Activated CD8-positive, alpha-beta memory T cell treated with anti-CD3 and anti-CD28 coated beads, Interleukin-2, amount 50 U/mL, for 1 hour (primary cell): ENCODE measurements at regions not wholly inside any gene's neighbourhood (a gene's known extent, or its start where the extent isn't known, plus 50 kb on each side); places are given as distances from the start of the nearest gene placed in this dataset.

Experiments
- DNase-seq: peaks from one replicate; pipeline ENCODE4 v3.0.0-alpha.2; 2020; ENCODE audit errors: extremely low read depth

- DNase-seq, result no peak
These were observed 317.6 kb upstream of the CNKSR2 start for GRCh38 chrX:21056622-21057021.

GRCh38 chrX:21047034-21047455, 327.2 kb upstream of the CNKSR2 start:
- DNase-seq, result no peak

DNA sequence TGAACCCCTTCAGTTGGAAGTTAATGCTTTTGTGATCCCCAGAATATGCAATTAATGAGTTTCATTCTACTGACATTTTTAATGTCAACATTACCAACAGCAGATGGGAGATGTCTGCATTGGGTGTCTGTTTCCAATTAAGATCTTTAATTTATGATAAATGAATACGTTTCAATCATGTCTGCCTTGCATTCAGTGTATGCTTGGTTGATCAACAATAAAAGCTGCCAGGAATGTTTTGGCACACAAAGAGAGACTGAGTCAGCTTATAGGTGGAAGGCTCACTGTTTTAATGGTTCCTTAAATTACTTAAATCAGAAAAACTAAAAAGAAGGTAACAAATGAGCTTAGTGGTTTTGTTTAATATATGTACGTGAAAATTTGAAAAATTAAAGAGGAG, 359.9 kb upstream of the CNKSR2 start:
- no peak for DNase-seq

DNA sequence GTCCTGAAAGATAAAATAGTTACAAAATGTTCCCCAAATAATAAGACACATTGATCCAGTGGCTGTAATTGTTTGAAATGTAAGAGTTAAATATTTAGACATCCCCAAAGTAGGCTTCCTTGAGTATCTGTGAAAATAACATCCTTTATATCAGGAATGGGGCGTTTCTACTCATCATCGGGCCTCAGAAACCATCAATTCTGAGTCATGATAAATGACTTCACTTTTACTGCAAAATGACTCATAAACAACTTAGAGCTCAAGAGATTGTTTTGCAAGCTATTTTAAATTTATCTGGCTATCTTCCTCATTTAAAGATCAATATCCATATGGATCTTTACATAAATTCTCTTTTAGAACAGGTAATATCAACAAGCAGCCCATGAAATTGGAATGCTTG, 369.4 kb upstream of the CNKSR2 start:
- DNase-seq, result no peak

DNA sequence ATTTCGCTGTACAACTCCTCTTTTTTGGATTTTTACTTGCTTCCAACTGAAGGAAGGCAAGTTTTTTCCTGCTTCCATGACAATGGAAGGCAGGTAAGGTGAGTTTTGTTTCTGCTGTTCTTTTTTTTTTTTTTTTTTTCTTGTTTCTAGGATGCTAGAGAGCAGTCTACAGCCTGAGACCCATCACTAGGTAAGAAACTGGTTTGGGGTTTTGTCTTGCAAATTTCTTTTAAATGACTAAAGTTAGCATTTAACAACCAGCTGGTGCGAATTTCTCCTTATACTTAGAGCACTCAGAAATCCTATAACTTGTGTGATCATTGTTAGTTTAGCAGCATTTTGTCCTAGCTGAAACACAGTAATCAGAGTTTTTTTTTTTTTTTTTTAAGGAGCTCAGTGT, 378.4 kb upstream of the CNKSR2 start:
- no peak for DNase-seq

DNA sequence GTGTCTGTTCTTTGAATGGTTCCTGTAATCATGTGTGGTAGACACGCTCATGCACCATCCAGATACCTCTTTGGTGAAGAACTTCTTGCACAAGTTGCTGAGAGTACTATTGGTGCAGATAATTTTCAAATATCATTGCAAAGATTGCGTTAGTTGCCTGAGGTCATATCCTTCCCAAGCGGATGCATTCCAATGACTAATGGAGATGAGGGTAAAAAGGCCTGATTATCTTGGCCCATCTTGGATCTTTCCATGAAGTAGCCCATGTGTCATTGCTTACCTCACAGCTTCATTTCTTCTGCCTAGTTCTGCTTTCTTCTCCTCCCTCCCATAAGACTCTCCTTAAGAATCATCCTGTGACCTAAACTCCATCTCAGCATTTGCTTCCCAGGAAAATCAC, 384.9 kb upstream of the CNKSR2 start:
- no peak for DNase-seq

GRCh38 chrX:20988804-20989203, 385.4 kb upstream of the CNKSR2 start:
- DNase-seq, result no peak

DNA sequence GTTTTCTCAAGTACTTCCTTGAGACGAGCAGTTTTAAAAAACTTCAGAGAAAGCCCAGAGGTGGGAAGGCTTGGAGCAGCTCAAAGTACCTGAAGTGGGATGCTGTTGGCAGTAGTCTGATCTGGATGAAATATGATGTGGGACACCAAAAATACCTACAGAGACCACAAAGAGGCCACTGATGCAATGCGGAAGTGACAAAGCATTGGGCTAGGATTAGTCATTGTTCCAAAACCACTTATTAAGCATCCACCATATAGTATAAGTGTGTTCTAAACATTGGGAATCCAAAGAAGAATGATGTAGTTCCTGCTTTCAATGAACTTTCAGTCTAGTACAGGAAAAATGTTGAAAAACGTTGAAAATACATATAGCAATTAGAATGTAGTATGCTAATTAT, 386.1 kb upstream of the CNKSR2 start:
- no peak for DNase-seq

DNA sequence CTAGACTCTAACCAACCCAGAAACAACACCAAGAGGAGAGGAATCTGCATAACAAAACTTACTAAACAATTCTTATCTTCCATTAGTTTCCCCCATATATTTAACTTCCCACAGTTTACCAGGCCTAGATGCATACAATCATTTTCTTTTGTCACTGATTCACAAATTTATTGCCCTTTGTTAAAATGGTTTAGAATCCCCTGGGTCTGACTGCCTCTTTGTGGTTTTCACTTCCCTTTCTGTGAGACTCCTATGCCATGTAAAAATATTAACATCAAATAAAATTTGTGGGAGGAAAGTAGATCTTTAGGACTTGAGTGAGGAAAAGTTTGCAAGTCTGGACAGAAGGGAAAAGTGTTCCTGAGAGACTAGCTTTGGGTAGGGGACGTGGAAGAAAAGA, 393.8 kb upstream of the CNKSR2 start:
- no peak for DNase-seq

GRCh38 chrX:20974326-20974725, 399.9 kb upstream of the CNKSR2 start:
- no peak for DNase-seq

DNA sequence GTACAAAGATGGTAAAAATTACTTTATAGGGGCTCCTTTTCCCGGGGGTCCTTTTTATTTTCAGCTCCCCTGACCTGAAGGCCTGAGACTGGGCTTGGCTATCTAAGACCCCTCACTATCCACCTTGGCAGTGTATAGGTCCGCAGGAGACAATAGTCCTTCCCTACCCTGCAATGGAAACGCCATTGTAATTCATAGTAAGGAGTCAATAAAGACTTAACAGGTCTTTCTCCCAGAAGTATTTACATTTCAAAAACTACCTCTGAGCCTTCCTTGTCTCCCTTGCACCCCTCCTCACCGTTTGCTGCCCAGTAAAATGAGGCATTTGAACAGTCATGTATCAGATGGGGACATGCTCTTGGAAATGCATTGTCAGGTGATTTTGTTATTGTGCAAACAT, 401.2 kb upstream of the CNKSR2 start:
- no peak for DNase-seq

DNA sequence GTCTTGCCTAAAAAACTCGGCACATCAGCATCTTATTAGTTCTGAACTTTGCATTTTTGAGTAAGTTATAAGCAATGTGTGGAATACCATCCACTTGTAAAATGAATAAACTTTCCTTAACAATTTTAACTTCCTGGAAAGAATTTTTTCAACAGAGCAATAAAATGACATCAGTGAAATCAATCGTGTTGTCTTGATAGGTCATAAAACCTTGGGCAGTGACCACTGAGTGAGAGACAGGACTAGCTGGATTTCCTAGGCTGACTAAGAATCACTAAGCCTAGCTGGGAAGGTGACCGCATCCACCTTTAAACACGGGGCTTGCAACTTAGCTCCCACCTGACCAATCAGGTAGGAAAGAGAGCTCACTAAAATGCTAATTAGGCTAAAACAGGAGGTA, 403.0 kb upstream of the CNKSR2 start:
- DNase-seq, result no peak

- no peak for DNase-seq
These were observed 404.7 kb upstream of the CNKSR2 start for GRCh38 chrX:20969565-20969964.

GRCh38 chrX:20968996-20969395, 405.2 kb upstream of the CNKSR2 start:
- no peak for DNase-seq

DNA sequence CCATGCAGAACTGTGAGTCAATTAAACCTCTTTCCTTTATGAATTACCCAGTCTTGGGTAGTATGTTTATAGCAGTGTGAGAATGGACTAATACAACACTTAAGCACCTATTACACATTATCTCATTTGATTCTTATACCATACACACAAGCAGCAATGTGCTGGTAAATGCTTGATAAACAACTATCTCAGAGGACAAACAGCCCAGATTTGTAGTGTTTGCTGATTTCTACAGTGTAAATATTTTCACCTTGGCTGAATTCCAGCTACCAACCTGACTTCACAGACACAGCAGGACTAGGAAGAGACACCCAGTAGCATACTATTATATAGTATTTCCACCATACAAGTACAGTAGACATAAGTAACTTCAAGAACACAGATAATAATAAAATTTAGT, 406.5 kb upstream of the CNKSR2 start:
- no peak for DNase-seq

DNA sequence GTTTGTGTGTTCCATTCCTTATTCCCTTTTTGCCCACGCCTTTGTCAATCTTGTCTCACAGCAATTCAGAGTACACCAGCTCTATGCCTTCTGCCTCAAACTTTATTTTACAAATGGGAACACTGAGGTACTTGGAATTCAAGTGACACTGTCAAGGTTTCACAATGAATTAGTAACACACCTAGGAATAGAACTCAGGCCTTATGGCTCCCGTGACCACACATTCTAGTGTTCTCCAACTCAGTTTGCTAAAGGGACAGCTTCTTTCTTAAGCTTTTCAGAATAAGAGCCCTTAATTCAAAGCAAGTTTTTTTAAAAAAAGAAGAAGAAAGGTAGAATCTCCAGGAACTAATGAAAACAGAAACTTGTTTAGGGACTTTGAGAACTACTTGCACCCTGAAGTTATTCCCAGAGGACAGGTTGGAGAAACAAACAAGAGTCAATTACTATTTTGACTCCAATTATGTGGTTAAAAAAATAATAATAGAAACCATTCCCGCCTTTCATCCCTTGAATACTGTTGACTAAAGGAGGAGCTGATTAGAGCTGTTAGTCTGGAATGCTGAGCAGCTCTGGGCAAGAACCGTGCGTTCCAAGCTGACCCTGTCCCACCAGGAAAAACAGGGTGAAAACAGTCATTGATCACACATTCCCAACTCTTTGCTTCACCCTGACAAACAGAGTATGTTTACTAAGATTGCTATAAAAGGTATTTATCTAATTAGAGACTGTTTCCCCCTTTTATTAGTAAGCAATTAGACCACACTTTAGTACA, 408.8 kb upstream of the CNKSR2 start:
- no peak for DNase-seq

DNA sequence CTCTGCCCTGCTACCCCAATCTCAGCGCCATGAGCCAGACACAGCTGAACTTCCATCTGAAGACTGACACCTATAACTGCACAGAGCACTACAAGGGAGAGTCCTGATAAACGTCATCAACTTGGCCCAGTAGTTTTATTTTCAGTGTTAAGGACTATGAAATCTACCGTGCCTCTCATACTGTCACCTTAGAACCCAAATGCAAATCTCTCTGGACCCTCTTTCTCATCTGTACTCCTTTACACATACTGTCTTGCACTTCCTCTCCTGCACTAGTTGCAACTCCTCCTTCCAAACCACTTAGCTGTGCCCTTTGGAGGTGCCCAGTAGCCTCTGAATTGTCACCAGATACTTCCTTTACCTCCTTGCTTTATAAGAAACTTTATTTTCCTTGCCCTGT, 420.2 kb upstream of the CNKSR2 start:
- DNase-seq, result no peak

GRCh38 chrX:20952180-20952579, 422.0 kb upstream of the CNKSR2 start:
- DNase-seq, result no peak

- no peak for DNase-seq
These were observed 423.0 kb upstream of the CNKSR2 start for GRCh38 chrX:20951016-20951810.

- no peak for DNase-seq
These were observed 426.8 kb upstream of the CNKSR2 start for GRCh38 chrX:20947411-20947912.

DNA sequence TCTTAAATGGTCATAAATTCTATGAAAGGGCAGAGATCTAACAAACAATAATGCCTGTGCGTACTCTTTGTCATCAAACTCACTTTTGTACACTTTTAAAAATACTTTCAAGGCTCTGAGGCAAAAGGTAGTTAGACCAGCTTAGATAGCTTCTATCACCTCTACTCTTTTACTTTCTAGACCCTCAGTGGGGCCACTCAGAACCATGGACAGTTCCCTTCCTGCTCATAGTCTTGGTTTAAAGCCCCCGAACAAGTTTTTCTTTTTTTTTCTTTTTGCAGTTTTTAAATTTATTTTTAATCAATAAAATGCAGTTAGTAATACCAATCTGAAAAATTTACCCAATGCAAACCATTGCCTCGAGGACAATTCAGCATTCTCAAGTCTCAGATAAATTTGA, 460.5 kb upstream of the CNKSR2 start:
- no peak for DNase-seq

DNA sequence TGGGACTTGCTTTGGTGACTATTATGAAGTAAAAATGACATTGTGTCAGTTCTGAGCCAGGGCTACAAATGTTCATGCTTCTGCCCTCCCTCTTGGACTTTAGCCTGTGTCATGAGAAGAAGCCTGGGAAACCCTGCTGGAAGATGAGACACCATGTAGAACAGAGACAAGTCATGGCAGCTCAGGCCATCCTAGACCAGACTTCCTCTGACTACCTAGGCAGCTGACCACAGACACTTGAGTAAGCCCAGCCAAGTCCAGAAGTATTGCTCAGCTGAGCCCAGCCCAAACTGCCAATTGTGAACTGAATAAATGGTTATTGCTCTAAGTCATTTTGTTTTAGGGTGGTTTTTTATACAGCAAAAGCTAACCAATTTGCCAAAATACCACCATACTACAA, 467.6 kb upstream of the CNKSR2 start:
- no peak for DNase-seq

- DNase-seq, result no peak
These were observed 489.7 kb upstream of the CNKSR2 start for GRCh38 chrX:20884565-20884964.
